HG03066 (cell line): ENCODE measurements at regions not wholly inside any gene's neighbourhood (a gene's known extent, or its start where the extent isn't known, plus 50 kb on each side); places are given as distances from the start of the nearest gene placed in this dataset.

ENCODE experiments used
- ATAC-seq: cut with Tn5 transposase; IDR thresholded peaks from one replicate; pipeline ENCODE4 v1.9.1; 2021; ENCODE audit warnings: low read depth; ENCODE audit not compliant: unreplicated experiment

GRCh38 chr4:31088600-31089230, 368.5 kb downstream of the PCDH7 start:
- ATAC-seq, result no peak

GRCh38 chr4:31089815-31090214, 369.6 kb downstream of the PCDH7 start:
- ATAC-seq, result no peak

DNA sequence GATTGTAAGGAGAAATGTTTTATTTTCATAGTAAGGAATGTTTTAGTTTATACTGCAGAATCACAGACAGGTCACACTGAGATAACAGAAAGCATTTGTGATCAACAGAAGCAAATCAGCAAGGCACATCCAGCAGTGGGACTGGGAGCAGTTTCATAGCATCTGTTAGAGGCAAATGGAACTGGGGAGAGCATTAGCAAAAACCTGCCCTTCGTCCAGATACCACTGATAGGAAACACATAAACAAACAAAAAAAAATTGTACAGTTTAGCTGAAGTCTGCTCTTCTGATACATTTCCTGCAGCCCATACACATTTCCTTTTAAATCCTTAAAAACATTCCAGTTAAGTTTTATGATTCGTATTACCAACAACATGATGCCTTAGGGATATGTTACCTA, 374.3 kb downstream of the PCDH7 start:
- no peak for ATAC-seq

DNA sequence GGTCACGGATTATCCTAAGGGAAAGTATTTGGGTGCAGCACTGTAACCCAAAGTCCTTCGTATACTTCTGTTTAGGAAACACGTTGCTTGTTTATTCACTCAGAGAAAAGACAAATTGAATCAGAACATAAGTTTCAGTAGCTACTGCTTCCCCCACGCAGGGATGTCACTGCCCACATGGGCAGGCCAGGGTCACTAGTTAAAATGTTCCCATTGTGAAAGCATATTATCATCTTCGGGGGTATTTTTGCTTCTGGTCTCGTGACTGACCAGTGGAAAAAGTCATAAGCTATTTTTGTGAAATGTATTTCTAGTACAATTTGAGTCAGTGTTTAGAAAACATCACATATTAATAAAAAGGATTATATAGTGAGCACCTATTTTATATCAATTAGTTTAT, 377.8 kb downstream of the PCDH7 start:
- ATAC-seq, result no peak

GRCh38 chr4:31100536-31100935, 380.4 kb downstream of the PCDH7 start:
- ATAC-seq, result no peak

DNA sequence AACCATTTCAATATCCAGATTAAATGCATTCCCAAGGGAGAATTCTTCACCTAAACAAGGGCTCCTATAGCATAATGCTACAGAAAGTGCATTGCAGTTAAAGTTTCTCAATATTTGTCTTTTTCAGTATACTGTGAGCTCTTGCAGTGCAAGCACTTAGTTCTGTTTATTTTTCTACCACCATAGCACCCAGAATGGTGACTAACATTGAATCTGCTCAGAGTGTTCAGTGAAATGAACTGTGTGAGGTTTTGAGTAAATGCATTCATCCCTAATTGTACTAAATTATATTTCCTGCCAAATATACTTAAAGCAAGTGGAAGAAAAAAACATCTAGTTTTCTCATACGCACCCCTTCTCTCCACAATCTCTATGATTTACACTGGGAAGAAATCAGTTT, 383.9 kb downstream of the PCDH7 start:
- ATAC-seq, result no peak

- ATAC-seq, result no peak
Measured at GRCh38 chr4:31104577-31104976, 384.4 kb downstream of the PCDH7 start.

- no peak for ATAC-seq
Measured at GRCh38 chr4:31106419-31106818, 386.2 kb downstream of the PCDH7 start.

DNA sequence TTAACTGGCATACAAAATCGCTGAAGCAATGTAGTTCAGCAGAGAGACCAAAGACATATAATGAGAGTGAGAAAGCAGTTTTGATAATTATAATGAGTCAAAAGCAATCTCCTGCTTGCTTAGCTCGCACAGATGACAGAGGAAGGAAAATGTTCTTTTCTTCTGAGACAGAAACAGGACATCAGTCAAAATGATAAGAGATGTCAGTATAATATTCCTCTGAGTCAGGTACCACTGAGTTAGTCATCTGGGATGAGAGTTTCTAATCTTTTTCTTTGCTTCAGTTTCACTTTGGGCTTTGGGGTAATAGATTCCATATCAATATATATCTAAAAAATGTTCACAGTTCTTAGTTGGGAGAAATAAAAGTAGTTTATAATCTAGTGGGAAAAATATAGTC, 387.2 kb downstream of the PCDH7 start:
- no peak for ATAC-seq

DNA sequence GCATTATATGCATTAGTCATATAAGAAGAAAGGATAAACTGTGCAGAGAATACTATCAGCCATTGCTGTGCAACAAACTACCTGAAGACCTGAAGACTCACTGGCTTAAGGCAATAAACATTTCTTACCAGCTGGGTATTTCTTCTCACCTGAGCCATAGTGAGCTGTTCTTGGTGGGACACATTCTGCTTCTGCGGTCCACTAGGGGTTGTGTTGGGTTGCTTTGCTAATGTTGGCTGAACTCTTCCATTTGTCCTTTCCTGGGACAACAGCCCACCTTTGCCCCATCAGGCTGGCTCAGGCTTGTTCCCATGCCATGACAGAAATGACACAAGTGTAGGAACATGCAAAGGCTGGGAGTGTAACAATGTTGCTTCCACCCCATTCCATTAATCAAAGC, 388.6 kb downstream of the PCDH7 start:
- no peak for ATAC-seq

GRCh38 chr4:31111790-31112189, 391.6 kb downstream of the PCDH7 start:
- ATAC-seq, result no peak

DNA sequence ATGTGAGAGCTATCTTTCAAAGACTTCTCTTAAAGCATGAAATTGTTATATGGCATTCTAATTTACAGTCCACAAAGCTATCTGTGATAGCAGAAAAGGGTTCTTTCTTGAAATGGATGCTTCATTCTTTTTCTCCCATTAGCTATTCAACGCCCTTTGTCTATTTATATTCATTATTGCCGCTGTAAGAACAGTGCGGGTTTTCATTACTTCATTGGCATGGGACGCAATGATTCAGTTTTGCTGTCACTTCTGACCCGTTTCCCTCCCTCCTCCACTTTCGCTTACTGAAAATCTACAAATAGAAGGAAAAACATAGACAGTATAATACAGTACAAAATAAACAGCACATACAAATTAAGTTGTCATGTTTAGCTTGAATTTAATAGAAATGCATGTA, 394.6 kb downstream of the PCDH7 start:
- ATAC-seq, result no peak

GRCh38 chr4:31124008-31124585, 403.9 kb downstream of the PCDH7 start:
- ATAC-seq, result no peak

- no peak for ATAC-seq
Measured at GRCh38 chr4:31125061-31125460, 404.9 kb downstream of the PCDH7 start.

- ATAC-seq, result no peak
Measured at GRCh38 chr4:31125496-31125895, 405.3 kb downstream of the PCDH7 start.

DNA sequence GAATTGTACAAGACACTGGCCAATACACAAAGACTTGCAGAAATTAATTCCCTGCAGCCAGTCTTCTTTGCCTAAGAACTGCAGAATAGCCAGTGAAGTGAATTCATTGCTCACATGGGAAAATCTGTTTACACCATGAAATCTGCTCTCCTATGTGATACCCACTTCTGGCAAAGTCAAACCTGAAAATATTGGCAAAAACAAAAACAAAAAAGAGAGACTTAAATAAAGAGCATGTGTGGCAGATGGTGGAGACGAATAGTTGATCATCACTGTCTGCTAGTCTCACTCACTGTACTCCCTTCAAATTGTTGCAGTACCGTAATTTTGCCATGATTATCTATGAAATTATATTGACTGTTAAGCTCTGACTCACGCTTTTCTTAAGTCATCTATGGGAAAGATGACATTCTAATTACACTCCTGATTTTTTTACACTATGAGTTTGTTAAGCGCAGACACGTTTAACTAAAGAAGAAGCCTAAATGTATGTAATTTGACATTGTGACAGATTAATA, 406.8 kb downstream of the PCDH7 start:
- ATAC-seq, result no peak

DNA sequence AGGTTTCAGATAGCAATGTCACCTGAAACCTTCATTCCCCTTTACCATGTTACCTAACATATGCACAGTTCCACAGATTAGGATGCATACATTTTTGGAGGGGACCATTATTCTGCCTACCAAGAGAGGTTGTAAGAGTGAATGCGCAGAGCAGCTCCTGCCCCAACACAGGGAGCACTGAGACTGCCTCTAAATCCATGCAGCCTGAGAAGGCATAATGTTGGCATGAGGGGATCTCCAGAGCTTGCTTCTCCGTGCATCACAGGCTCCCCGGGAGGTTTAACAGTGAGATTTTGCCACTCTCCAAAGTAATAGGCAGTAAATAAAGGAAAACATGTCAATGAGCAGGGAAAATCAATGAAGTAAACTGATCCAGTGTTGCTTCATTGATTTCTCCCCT, 410.8 kb downstream of the PCDH7 start:
- ATAC-seq, result no peak

GRCh38 chr4:31134720-31135119, 414.6 kb downstream of the PCDH7 start:
- ATAC-seq, result no peak

GRCh38 chr4:31139767-31140166, 419.6 kb downstream of the PCDH7 start:
- ATAC-seq, result no peak

DNA sequence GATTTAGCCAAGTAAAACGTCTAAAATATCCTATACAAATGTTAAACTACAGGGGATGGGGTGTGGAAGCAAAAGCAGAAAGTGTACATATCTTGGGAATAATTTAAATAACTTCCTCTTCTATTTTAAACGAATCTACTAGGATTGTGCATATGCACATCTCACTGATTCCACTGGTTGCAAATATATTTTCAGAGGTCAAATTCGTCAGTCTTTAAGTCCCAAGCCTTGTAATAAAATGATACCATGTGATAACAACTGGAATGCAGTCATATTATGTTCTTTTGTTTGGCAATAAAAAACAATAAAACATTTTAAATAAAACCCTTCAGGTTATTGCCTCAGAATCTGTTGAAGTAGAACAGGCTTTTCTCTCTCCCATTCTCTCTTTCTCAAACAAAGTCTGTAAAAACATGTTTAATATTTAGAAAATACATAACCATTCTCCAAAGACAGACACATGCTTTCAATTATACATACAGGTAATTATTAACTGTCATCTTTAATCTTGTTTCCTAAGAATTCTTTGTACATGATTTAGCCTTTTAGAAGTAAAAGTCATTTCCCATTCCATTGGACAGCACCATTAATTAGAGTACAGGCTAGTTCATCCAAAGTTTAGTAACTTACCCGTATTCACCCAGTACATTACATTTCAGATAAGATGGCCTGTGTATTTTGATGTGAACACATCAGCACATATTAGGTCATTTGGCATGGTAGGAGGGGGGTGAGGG, 421.1 kb downstream of the PCDH7 start:
- no peak for ATAC-seq

- ATAC-seq, result no peak
Measured at GRCh38 chr4:31141832-31142142, 421.6 kb downstream of the PCDH7 start.

- ATAC-seq, result no peak
Measured at GRCh38 chr4:31146366-31146765, 426.2 kb downstream of the PCDH7 start.
